ENCODE measurements at regions not wholly inside any gene's neighbourhood (a gene's known extent, or its start where the extent isn't known, plus 50 kb on each side); places are given as distances from the start of the nearest gene placed in this dataset.

- CTCF ChIA-PET: interaction anchor here (1.0 kb wide), 1 partner anchor 296 kb away, joined by 3 read pairs; no protein-coding TSS in a partner anchor
- intact Hi-C loops (cut with DNase I, micrococcal nuclease): loop anchor here in 1 of 2 experiments (10.0 kb wide), 1 partner anchor 770 kb away; no protein-coding TSS in a partner anchor
- Mint-ChIP-seq H3K4me3 (no peak overlapping the region), H3K27me3 (peaks cover 3% of the 10 kb centered on the region), H3K36me3 (ENCODE audit: low read depth) (no peaks in the 10 kb centered on the region), H3K27ac (no peak overlapping the region), H3K9me3 (ENCODE audit: low read depth) (no peaks in the 10 kb centered on the region), H3K4me1 (peaks cover 4% of the 10 kb centered on the region)
- DNase-seq (no peak), ATAC-seq (no peak)
- POLR2A ChIA-PET: interaction anchor here (0.7 kb wide), 1 partner anchor 43 kb away, joined by 3 read pairs; no protein-coding TSS in a partner anchor
Observed at GRCh38 chr2:173574324-173575112, 219.8 kb downstream of the CDCA7 start.

GRCh38 chr2:173578404-173579107 lies 223.9 kb downstream of the CDCA7 start:
- Mint-ChIP-seq H3K27me3 (peaks cover 6% of the 10 kb centered on the region), H3K9me3 (ENCODE audit: low read depth) (no peaks in the 10 kb centered on the region), H3K4me1 (no peaks in the 10 kb centered on the region), H3K4me3 (no peak overlapping the region), H3K36me3 (ENCODE audit: low read depth) (no peaks in the 10 kb centered on the region), H3K27ac (no peak overlapping the region)
- CTCF ChIA-PET: no interaction called here
- intact Hi-C loops (cut with DNase I, micrococcal nuclease): loop anchor here in 1 of 2 experiments (10.0 kb wide), 1 partner anchor 766 kb away; no protein-coding TSS in a partner anchor
- DNase-seq: no peak
- ATAC-seq: no peak
- POLR2A ChIA-PET: no interaction called here

GRCh38 chr2:173580351-173580750 lies 225.7 kb downstream of the CDCA7 start:
- Mint-ChIP-seq H3K27ac (no peak overlapping the region), H3K27me3 (peaks cover 9% of the 10 kb centered on the region), H3K4me3 (no peak overlapping the region), H3K36me3 (ENCODE audit: low read depth) (no peaks in the 10 kb centered on the region), H3K4me1 (no peaks in the 10 kb centered on the region), H3K9me3 (ENCODE audit: low read depth) (no peaks in the 10 kb centered on the region)
- no peak for ATAC-seq
- ChIA-PET POLR2A (no interaction called here), CTCF (no interaction called here)
- intact Hi-C loops (cut with DNase I, micrococcal nuclease): no loop called here
- DNase-seq: no peak

GRCh38 chr2:173580956-173581355 lies 226.3 kb downstream of the CDCA7 start:
- intact Hi-C loops (cut with DNase I, micrococcal nuclease): no loop called here
- no peak for ATAC-seq
- no peaks in the 10 kb centered on the region for H3K9me3 Mint-ChIP-seq (ENCODE audit: low read depth)

GRCh38 chr2:173583196-173583595 lies 228.5 kb downstream of the CDCA7 start:
- H3K27me3 Mint-ChIP-seq: peaks cover 15% of the 10 kb centered on the region
- POLR2A ChIA-PET: no interaction called here
- CTCF ChIA-PET: no interaction called here

More at GRCh38 chr2:173580956-173581355, 226.3 kb downstream of the CDCA7 start:
- Mint-ChIP-seq H3K4me1 (no peaks in the 10 kb centered on the region), H3K27me3 (peaks cover 12% of the 10 kb centered on the region), H3K4me3 (no peak overlapping the region), H3K27ac (no peak overlapping the region), H3K36me3 (ENCODE audit: low read depth) (no peaks in the 10 kb centered on the region)
- CTCF ChIA-PET: no interaction called here
- POLR2A ChIA-PET: no interaction called here
- no peak for DNase-seq

GRCh38 chr2:173584000-173584399 lies 229.3 kb downstream of the CDCA7 start:
- DNase-seq (no peak), ATAC-seq (no peak)
- Mint-ChIP-seq H3K27ac (no peak overlapping the region), H3K27me3 (peaks cover 16% of the 10 kb centered on the region), H3K9me3 (ENCODE audit: low read depth) (no peaks in the 10 kb centered on the region), H3K36me3 (ENCODE audit: low read depth) (no peaks in the 10 kb centered on the region), H3K4me1 (no peaks in the 10 kb centered on the region), H3K4me3 (no peak overlapping the region)
- CTCF ChIA-PET: interaction anchor here (0.6 to 0.8 kb wide), 2 partner anchors 74 to 492 kb away, joined by 3 to 4 read pairs; no protein-coding TSS in a partner anchor
- intact Hi-C loops (cut with DNase I, micrococcal nuclease): no loop called here
- POLR2A ChIA-PET: no interaction called here

More at GRCh38 chr2:173583196-173583595, 228.5 kb downstream of the CDCA7 start:
- ATAC-seq: no peak
- intact Hi-C loops (cut with DNase I, micrococcal nuclease): no loop called here
- Mint-ChIP-seq H3K9me3 (ENCODE audit: low read depth) (no peaks in the 10 kb centered on the region), H3K36me3 (ENCODE audit: low read depth) (no peaks in the 10 kb centered on the region), H3K4me3 (no peak overlapping the region), H3K27ac (no peak overlapping the region), H3K4me1 (no peaks in the 10 kb centered on the region)
- DNase-seq: no peak

GRCh38 chr2:173584676-173585458 lies 230.2 kb downstream of the CDCA7 start:
- Mint-ChIP-seq H3K4me3 (no peak overlapping the region), H3K4me1 (no peaks in the 10 kb centered on the region), H3K9me3 (ENCODE audit: low read depth) (no peaks in the 10 kb centered on the region), H3K27ac (no peak overlapping the region), H3K36me3 (ENCODE audit: low read depth) (no peaks in the 10 kb centered on the region), H3K27me3 (peaks cover 18% of the 10 kb centered on the region)
- ChIA-PET POLR2A (no interaction called here), CTCF (interaction anchor here (0.8 kb wide), 1 partner anchor 492 kb away, joined by 4 read pairs; no protein-coding TSS in a partner anchor)
- ATAC-seq (no peak), DNase-seq (no peak)
- intact Hi-C loops (cut with DNase I, micrococcal nuclease): no loop called here

- POLR2A ChIA-PET: interaction anchor here (0.6 kb wide), 1 partner anchor 807 kb away, joined by 3 read pairs; no protein-coding TSS in a partner anchor
- no peak for DNase-seq
- intact Hi-C loops (cut with DNase I, micrococcal nuclease): no loop called here
- ATAC-seq: no peak
- no peak overlapping the region for H3K27ac Mint-ChIP-seq
- CTCF ChIA-PET: no interaction called here
- H3K27me3 Mint-ChIP-seq: peaks cover 18% of the 10 kb centered on the region
- peaks cover 4% of the 10 kb centered on the region for H3K36me3 Mint-ChIP-seq (ENCODE audit: low read depth)
- H3K9me3 Mint-ChIP-seq (ENCODE audit: low read depth): peaks cover 8% of the 10 kb centered on the region
- H3K4me3 Mint-ChIP-seq: no peak overlapping the region
- H3K4me1 Mint-ChIP-seq: no peaks in the 10 kb centered on the region
Observed at GRCh38 chr2:173588931-173589369, 234.3 kb downstream of the CDCA7 start.

GRCh38 chr2:173589604-173590275 lies 235.1 kb downstream of the CDCA7 start:
- ATAC-seq (no peak), DNase-seq (no peak)
- Mint-ChIP-seq H3K27me3 (peaks cover 17% of the 10 kb centered on the region), H3K9me3 (ENCODE audit: low read depth) (peaks cover 9% of the 10 kb centered on the region), H3K36me3 (ENCODE audit: low read depth) (peaks cover 4% of the 10 kb centered on the region), H3K4me1 (no peaks in the 10 kb centered on the region), H3K4me3 (no peak overlapping the region), H3K27ac (no peak overlapping the region)
- CTCF ChIA-PET: no interaction called here
- intact Hi-C loops (cut with DNase I, micrococcal nuclease): no loop called here
- POLR2A ChIA-PET: interaction anchor here (0.6 kb wide), 1 partner anchor 806 kb away, joined by 3 read pairs; no protein-coding TSS in a partner anchor

- peaks cover 18% of the 10 kb centered on the region for H3K27me3 Mint-ChIP-seq
- CTCF ChIA-PET: no interaction called here
- no peak overlapping the region for H3K4me3 Mint-ChIP-seq
- POLR2A ChIA-PET: no interaction called here
- H3K27ac Mint-ChIP-seq: no peak overlapping the region
- H3K36me3 Mint-ChIP-seq (ENCODE audit: low read depth): peaks cover 4% of the 10 kb centered on the region
- H3K9me3 Mint-ChIP-seq (ENCODE audit: low read depth): peaks cover 9% of the 10 kb centered on the region
- ATAC-seq (no peak), DNase-seq (no peak)
- no peaks in the 10 kb centered on the region for H3K4me1 Mint-ChIP-seq
- intact Hi-C loops (cut with DNase I, micrococcal nuclease): no loop called here
Observed at GRCh38 chr2:173590276-173590861, 235.7 kb downstream of the CDCA7 start.

GRCh38 chr2:173593109-173593508 lies 238.4 kb downstream of the CDCA7 start:
- no peak overlapping the region for H3K4me3 Mint-ChIP-seq

More at GRCh38 chr2:173593109-173593508, 238.4 kb downstream of the CDCA7 start:
- ATAC-seq (no peak), DNase-seq (no peak)
- CTCF ChIA-PET: no interaction called here
- peaks cover 4% of the 10 kb centered on the region for H3K36me3 Mint-ChIP-seq (ENCODE audit: low read depth)
- no peak overlapping the region for H3K27ac Mint-ChIP-seq
- H3K9me3 Mint-ChIP-seq (ENCODE audit: low read depth): peaks cover 9% of the 10 kb centered on the region
- POLR2A ChIA-PET: no interaction called here
- intact Hi-C loops (cut with DNase I, micrococcal nuclease): no loop called here
- H3K27me3 Mint-ChIP-seq: peaks cover 15% of the 10 kb centered on the region
- H3K4me1 Mint-ChIP-seq: no peaks in the 10 kb centered on the region

Data from activated CD4-positive, alpha-beta T cell treated with anti-CD3 and anti-CD28 coated beads for 36 hours (primary cell).